SK-N-SH treated with all-trans-retinoic acid at 6 μM for 48 hours (cell line): ENCODE measurements at regions not wholly inside any gene's neighbourhood (a gene's known extent, or its start where the extent isn't known, plus 50 kb on each side); places are given as distances from the start of the nearest gene placed in this dataset.

Source experiments
- BACH2 ChIP-seq: fragments of 250-450 bp; sonication (Bioruptor Pico); IDR thresholded peaks from 2 replicates; pipeline ENCODE4 v1.9.0; 2021; ENCODE audit warnings: mild to moderate bottlenecking, borderline replicate concordance
- CREB5 ChIP-seq: fragments of 250-450 bp; sonication (Bioruptor Pico); IDR thresholded peaks from 2 replicates; pipeline ENCODE4 v1.5.1; 2020; ENCODE audit warnings: low read depth, mild to moderate bottlenecking, moderate library complexity
- SNAI2 ChIP-seq: fragments of 250-450 bp; sonication (Bioruptor Pico); IDR thresholded peaks from 2 replicates; pipeline ENCODE4 v1.5.0; 2020; ENCODE audit warnings: mild to moderate bottlenecking, moderate library complexity
- TOX ChIP-seq: fragments of 250-450 bp; sonication (Bioruptor Pico); IDR thresholded peaks from 2 replicates; pipeline ENCODE4 v1.8.0; 2021; ENCODE audit warnings: mild to moderate bottlenecking, moderate library complexity, borderline replicate concordance
- ZC3H10 ChIP-seq: fragments of 250-450 bp; sonication (Bioruptor Pico); IDR thresholded peaks from 2 replicates; pipeline ENCODE4 v1.5.1; 2021; ENCODE audit warnings: mild to moderate bottlenecking, moderate library complexity
- ZFP3 ChIP-seq: fragments of 250-450 bp; sonication (Bioruptor Pico); IDR thresholded peaks from 2 replicates; pipeline ENCODE4 v1.5.0; 2020; ENCODE audit warnings: mild to moderate bottlenecking, moderate library complexity
- ZNF8 ChIP-seq: fragments of 450-650 bp; formaldehyde crosslinking; IDR thresholded peaks from 2 replicates; pipeline ENCODE4 v1.5.0; 2020; ENCODE audit warnings: mild to moderate bottlenecking, moderate library complexity
- TF ChIP-seq, protein P1 (sequence below): fragments of 250-450 bp; sonication (Bioruptor Pico); IDR thresholded peaks from 2 replicates; pipeline ENCODE4 v1.5.0; 2020; ENCODE audit warnings: mild to moderate bottlenecking, moderate library complexity

GRCh38 chr4:30553151-30553550 is 167.0 kb upstream of the PCDH7 start:
- no peak for TF ChIP-seq BACH2
- no peak for TF ChIP-seq ZC3H10 (CRISPR knock-in tag)
- no peak for TF ChIP-seq ZNF8 (CRISPR knock-in tag)
- no peak for TF ChIP-seq SNAI2 (CRISPR knock-in tag)
- no peak for TF ChIP-seq ZFP3 (CRISPR knock-in tag)
- TF ChIP-seq, protein P1, sequence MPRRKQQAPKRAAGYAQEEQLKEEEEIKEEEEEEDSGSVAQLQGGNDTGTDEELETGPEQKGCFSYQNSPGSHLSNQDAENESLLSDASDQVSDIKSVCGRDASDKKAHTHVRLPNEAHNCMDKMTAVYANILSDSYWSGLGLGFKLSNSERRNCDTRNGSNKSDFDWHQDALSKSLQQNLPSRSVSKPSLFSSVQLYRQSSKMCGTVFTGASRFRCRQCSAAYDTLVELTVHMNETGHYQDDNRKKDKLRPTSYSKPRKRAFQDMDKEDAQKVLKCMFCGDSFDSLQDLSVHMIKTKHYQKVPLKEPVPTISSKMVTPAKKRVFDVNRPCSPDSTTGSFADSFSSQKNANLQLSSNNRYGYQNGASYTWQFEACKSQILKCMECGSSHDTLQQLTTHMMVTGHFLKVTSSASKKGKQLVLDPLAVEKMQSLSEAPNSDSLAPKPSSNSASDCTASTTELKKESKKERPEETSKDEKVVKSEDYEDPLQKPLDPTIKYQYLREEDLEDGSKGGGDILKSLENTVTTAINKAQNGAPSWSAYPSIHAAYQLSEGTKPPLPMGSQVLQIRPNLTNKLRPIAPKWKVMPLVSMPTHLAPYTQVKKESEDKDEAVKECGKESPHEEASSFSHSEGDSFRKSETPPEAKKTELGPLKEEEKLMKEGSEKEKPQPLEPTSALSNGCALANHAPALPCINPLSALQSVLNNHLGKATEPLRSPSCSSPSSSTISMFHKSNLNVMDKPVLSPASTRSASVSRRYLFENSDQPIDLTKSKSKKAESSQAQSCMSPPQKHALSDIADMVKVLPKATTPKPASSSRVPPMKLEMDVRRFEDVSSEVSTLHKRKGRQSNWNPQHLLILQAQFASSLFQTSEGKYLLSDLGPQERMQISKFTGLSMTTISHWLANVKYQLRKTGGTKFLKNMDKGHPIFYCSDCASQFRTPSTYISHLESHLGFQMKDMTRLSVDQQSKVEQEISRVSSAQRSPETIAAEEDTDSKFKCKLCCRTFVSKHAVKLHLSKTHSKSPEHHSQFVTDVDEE (CRISPR knock-in tag) = no peak
- TF ChIP-seq CREB5 (CRISPR knock-in tag) = no peak
- TF ChIP-seq TOX (CRISPR knock-in tag) = no peak
